Neural progenitor cell (in vitro differentiated cells): ENCODE measurements at regions not wholly inside any gene's neighbourhood (a gene's known extent, or its start where the extent isn't known, plus 50 kb on each side); places are given as distances from the start of the nearest gene placed in this dataset.

Experiments
- DNase-seq: peaks from one replicate; pipeline ENCODE4 v3.0.0-alpha.2; 2016; ENCODE audit warnings: low spot score
- H2AFZ ChIP-seq: fragments of 200-600 bp; sonication (generic); replicated peaks from 2 replicates; pipeline ENCODE4 v1.6.1; 2016; ENCODE audit warnings: antibody characterized with exemption
- H3F3A ChIP-seq: fragments of 200-600 bp; sonication (generic); 2 replicates; pipeline ENCODE4 v1.6.1; 2016; ENCODE audit warnings: antibody characterized with exemption, low read depth
- H3K27ac ChIP-seq: fragments of 200-600 bp; sonication (generic); 2 replicates; pipeline ENCODE4 v1.5.1; 2016; ENCODE audit warnings: mild to moderate bottlenecking
- H3K27me3 ChIP-seq: fragments of 200-600 bp; sonication (generic); 2 replicates; pipeline ENCODE4 v1.6.1; 2016; ENCODE audit warnings: mild to moderate bottlenecking, moderate library complexity
- H3K36me3 ChIP-seq: fragments of 200-600 bp; sonication (generic); 2 replicates; pipeline ENCODE4 v1.5.1; 2016
- H3K4me1 ChIP-seq: fragments of 200-600 bp; sonication (generic); 2 replicates; pipeline ENCODE4 v1.6.1; 2016; ENCODE audit warnings: mixed run types
- H3K4me2 ChIP-seq: fragments of 200-600 bp; sonication (generic); 2 replicates; pipeline ENCODE4 v1.6.1; 2016
- H3K4me3 ChIP-seq: fragments of 200-600 bp; sonication (generic); 2 replicates; pipeline ENCODE4 v1.5.1; 2016
- H3K79me2 ChIP-seq: fragments of 200-600 bp; sonication (generic); 2 replicates; pipeline ENCODE4 v1.6.1; 2016; ENCODE audit warnings: low read depth
- H3K9ac ChIP-seq: fragments of 200-600 bp; sonication (generic); 2 replicates; pipeline ENCODE4 v1.6.1; 2016
- H3K9me3 ChIP-seq: fragments of 200-600 bp; sonication (generic); 2 replicates; pipeline ENCODE4 v1.5.1; 2016; ENCODE audit warnings: low read depth
- H4K20me1 ChIP-seq: fragments of 200-600 bp; sonication (generic); 2 replicates; pipeline ENCODE4 v1.6.1; 2016; ENCODE audit warnings: low read depth
- H3K27ac Mint-ChIP-seq: 3 replicates; pipeline ENCODE4 v1.8.0; 2021; ENCODE audit warnings: mixed read lengths
- H3K27me3 Mint-ChIP-seq: 2 replicates; pipeline ENCODE4 v1.8.0; 2022; ENCODE audit warnings: low read depth, mild to moderate bottlenecking, inconsistent platforms, moderate library complexity, mixed read lengths; ENCODE audit not compliant: insufficient read depth
- H3K36me3 Mint-ChIP-seq: 3 replicates; pipeline ENCODE4 v1.8.0; 2021; ENCODE audit warnings: mixed read lengths
- H3K4me1 Mint-ChIP-seq: 3 replicates; pipeline ENCODE4 v1.8.0; 2021; ENCODE audit warnings: mixed read lengths
- H3K4me3 Mint-ChIP-seq: 3 replicates; pipeline ENCODE4 v1.8.0; 2021; ENCODE audit warnings: mild to moderate bottlenecking, moderate library complexity, mixed read lengths
- H3K9me3 Mint-ChIP-seq: 3 replicates; pipeline ENCODE4 v1.8.0; 2020; ENCODE audit warnings: mixed read lengths
- CTCF ChIP-seq: fragments of 200-600 bp; sonication (generic); IDR thresholded peaks from 2 replicates; pipeline ENCODE4 v1.5.1; 2017; ENCODE audit warnings: antibody characterized with exemption, mild to moderate bottlenecking
- EZH2 ChIP-seq: fragments of 200-600 bp; sonication (generic); IDR thresholded peaks from 2 replicates; pipeline ENCODE4 v1.6.1; 2017; ENCODE audit warnings: antibody characterized with exemption, mild to moderate bottlenecking, moderate library complexity
- EZH2phosphoT487 ChIP-seq: fragments of 200-600 bp; sonication (generic); IDR thresholded peaks from 2 replicates; pipeline ENCODE4 v1.6.1; 2017; ENCODE audit warnings: antibody characterized with exemption

- TF ChIP-seq EZH2phosphoT487, result no peak
- no peak for TF ChIP-seq CTCF
- no peak for TF ChIP-seq EZH2
- peaks cover 16% of the 10 kb centered on the region for H3F3A ChIP-seq
- DNase-seq, result no peak
- no peak overlapping the region for H3K4me2 ChIP-seq
- no peak overlapping the region for H2AFZ ChIP-seq
- Mint-ChIP-seq H3K36me3 (no peaks in the 10 kb centered on the region), H3K27me3 (peaks cover 6% of the 10 kb centered on the region), H3K4me1 (peaks cover 44% of the 10 kb centered on the region), H3K9me3 (peaks cover 17% of the 10 kb centered on the region), H3K4me3 (no peak overlapping the region), H3K27ac (peak overlapping the region; percentile 68)
- no peaks in the 10 kb centered on the region for H3K36me3 ChIP-seq
- no peaks in the 10 kb centered on the region for H4K20me1 ChIP-seq
- no peaks in the 10 kb centered on the region for H3K79me2 ChIP-seq
- no peak overlapping the region for H3K9ac ChIP-seq
- H3K4me3 ChIP-seq, result no peak overlapping the region
- peaks cover 12% of the 10 kb centered on the region for H3K4me1 ChIP-seq
- H3K9me3 ChIP-seq, result no peaks in the 10 kb centered on the region
- no peak overlapping the region for H3K27ac ChIP-seq
- no peaks in the 10 kb centered on the region for H3K27me3 ChIP-seq
These were observed 59.3 kb upstream of the SDK1 start for GRCh38 chr7:3241686-3242258.

DNA sequence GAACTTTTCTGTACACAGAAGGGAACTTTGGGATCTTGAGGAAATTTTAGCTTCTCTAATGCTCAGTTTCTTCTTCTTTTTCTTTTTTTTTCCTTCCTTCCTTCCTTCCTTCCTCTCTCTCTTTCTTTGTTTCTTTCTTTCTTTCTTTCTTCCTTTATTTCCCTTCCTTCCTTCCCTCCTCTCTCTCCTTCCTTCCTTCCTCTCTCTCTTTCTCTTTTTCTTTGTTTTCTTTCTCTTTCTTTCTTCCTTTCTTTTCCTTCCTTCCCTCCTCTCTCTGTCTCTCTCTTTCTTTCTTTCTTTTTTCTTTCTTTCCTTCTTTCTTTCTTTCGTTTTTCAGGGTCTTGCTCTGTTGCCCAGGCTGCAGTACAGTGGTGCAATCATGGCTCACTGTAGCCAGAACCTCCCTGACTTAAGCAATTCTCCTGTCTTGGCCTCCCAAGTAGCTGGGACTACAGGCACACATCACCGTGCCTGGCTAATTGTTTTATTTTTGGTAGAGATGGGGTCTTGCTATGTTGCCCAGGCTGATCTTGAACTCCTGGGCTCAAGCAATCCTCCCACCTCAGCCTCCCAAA, 58.6 kb upstream of the SDK1 start:
- H3K27me3 ChIP-seq, result no peaks in the 10 kb centered on the region
- no peaks in the 10 kb centered on the region for H3K36me3 ChIP-seq
- Mint-ChIP-seq H3K27ac (no peak overlapping the region), H3K27me3 (peaks cover 5% of the 10 kb centered on the region), H3K36me3 (peaks cover 3% of the 10 kb centered on the region), H3K4me3 (no peak overlapping the region), H3K9me3 (peaks cover 17% of the 10 kb centered on the region), H3K4me1 (peaks cover 44% of the 10 kb centered on the region)
- no peak overlapping the region for H3K4me3 ChIP-seq
- TF ChIP-seq CTCF, result no peak
- no peak for TF ChIP-seq EZH2
- no peak for TF ChIP-seq EZH2phosphoT487
- H4K20me1 ChIP-seq, result no peaks in the 10 kb centered on the region
- DNase-seq, result no peak
- no peak overlapping the region for H2AFZ ChIP-seq
- H3K4me2 ChIP-seq, result no peak overlapping the region
- H3K4me1 ChIP-seq, result peaks cover 12% of the 10 kb centered on the region
- no peak overlapping the region for H3K9ac ChIP-seq
- H3F3A ChIP-seq, result peaks cover 20% of the 10 kb centered on the region
- no peaks in the 10 kb centered on the region for H3K79me2 ChIP-seq
- no peak overlapping the region for H3K27ac ChIP-seq
- H3K9me3 ChIP-seq, result no peaks in the 10 kb centered on the region

GRCh38 chr7:3243256-3243655, 57.8 kb upstream of the SDK1 start:
- H3K4me1 ChIP-seq, result peaks cover 13% of the 10 kb centered on the region
- no peak overlapping the region for H3K4me3 ChIP-seq
- H3K4me1 Mint-ChIP-seq, result peaks cover 44% of the 10 kb centered on the region
- no peak overlapping the region for H3K27ac ChIP-seq
- no peak for DNase-seq
- no peaks in the 10 kb centered on the region for H3K27me3 ChIP-seq
- H3F3A ChIP-seq, result peaks cover 20% of the 10 kb centered on the region
- H2AFZ ChIP-seq, result no peak overlapping the region
- H3K27me3 Mint-ChIP-seq, result peaks cover 5% of the 10 kb centered on the region
- H4K20me1 ChIP-seq, result no peaks in the 10 kb centered on the region
- no peaks in the 10 kb centered on the region for H3K9me3 ChIP-seq
- no peaks in the 10 kb centered on the region for H3K79me2 ChIP-seq
- H3K27ac Mint-ChIP-seq, result no peak overlapping the region
- TF ChIP-seq EZH2phosphoT487 (no peak), CTCF (no peak), EZH2 (no peak)
- no peak overlapping the region for H3K4me2 ChIP-seq
- H3K36me3 Mint-ChIP-seq, result peaks cover 3% of the 10 kb centered on the region
- H3K9me3 Mint-ChIP-seq, result peaks cover 20% of the 10 kb centered on the region
- H3K9ac ChIP-seq, result no peak overlapping the region
- H3K36me3 ChIP-seq, result no peaks in the 10 kb centered on the region
- H3K4me3 Mint-ChIP-seq, result no peak overlapping the region
